ENCODE measurements at regions not wholly inside any gene's neighbourhood (a gene's known extent, or its start where the extent isn't known, plus 50 kb on each side); places are given as distances from the start of the nearest gene placed in this dataset.
"Not testable (repeated sequence)": the region's sequence is repeated elsewhere in the genome, so short reads cannot be mapped to it uniquely, and the experiment has no call there.

DNA sequence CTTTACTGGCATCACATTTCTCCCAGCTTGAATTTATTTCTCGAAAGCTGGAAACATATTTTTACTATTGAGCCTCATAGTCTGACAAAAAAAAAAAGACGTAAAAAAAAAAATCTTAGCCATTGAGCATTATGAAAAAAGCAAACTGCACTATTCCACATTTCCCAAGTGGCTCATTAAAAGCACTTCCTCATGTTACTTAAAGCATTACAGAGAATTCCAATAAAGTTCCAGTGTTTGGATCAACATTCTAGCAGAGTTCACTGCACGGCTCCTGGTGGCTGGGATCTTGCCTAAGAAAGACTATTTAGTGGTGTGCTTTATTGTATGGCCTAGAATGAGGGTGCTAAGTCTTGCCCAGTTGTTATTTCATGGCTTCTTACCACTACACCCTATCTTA lies 476.2 kb downstream of the PPARGC1A start:
- H3K27me3 ChIP-seq (ENCODE audit: insufficient read depth, low read length) = no peaks in the 10 kb centered on the region
- no peaks in the 10 kb centered on the region for H3K36me3 ChIP-seq (ENCODE audit: insufficient read depth, low read length)
- H2AFZ ChIP-seq (ENCODE audit: low read depth, low read length) = no peak overlapping the region
- no peaks in the 10 kb centered on the region for H3K4me1 ChIP-seq (ENCODE audit: insufficient read depth, low read length)
- H3K4me3 ChIP-seq (ENCODE audit: low read length) = no peak overlapping the region
- no peaks in the 10 kb centered on the region for H3K9me3 ChIP-seq (ENCODE audit: low read length)

DNA sequence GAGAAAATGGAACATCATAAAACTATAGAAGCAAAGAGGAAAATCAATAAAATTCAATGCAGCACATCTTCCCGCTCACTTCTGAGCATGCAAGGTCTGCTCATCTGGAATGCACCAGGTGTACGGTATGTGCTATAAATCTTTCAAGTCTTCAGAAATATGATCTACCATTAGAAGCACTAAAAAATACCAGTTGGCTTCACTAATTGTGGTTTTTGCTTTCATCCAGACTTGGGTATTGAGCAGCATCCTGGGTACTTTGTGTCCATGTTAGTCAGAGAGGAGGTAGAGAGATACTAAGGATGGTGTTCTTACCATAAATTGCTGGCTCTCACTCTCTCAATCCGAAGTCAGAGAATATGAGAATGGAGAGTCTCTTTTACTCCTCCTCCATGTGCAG lies 477.1 kb downstream of the PPARGC1A start:
- H3K36me3 ChIP-seq (ENCODE audit: insufficient read depth, low read length) = no peaks in the 10 kb centered on the region
- no peaks in the 10 kb centered on the region for H3K27me3 ChIP-seq (ENCODE audit: insufficient read depth, low read length)
- no peak overlapping the region for H3K4me3 ChIP-seq (ENCODE audit: low read length)
- H3K9me3 ChIP-seq (ENCODE audit: low read length) = no peaks in the 10 kb centered on the region
- no peak overlapping the region for H2AFZ ChIP-seq (ENCODE audit: low read depth, low read length)
- H3K4me1 ChIP-seq (ENCODE audit: insufficient read depth, low read length) = no peaks in the 10 kb centered on the region

DNA sequence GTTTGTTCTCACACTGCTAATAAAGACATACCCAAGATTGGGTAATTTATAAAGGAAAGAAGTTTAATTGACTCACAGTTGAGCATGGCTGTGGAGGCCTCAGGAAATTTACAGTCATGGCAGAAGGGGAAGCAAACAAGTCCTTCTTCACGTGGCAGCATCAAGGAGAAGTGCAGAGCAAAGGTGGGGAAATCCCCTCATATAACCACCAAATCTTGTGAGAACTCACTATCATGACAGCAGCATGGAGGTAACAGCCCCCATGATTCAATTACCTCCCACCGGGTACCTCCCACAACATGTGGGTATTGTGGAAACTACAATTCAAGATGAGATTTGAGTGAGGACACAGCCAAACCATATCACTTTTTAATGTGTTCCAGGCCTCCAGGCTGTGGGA lies 480.9 kb downstream of the PPARGC1A start:
- H3K36me3 ChIP-seq (ENCODE audit: insufficient read depth, low read length); H3K4me1 ChIP-seq (ENCODE audit: insufficient read depth, low read length); H3K9me3 ChIP-seq (ENCODE audit: low read length); H2AFZ ChIP-seq (ENCODE audit: low read depth, low read length); H3K4me3 ChIP-seq (ENCODE audit: low read length); H3K27me3 ChIP-seq (ENCODE audit: insufficient read depth, low read length): not testable (repeated sequence)

DNA sequence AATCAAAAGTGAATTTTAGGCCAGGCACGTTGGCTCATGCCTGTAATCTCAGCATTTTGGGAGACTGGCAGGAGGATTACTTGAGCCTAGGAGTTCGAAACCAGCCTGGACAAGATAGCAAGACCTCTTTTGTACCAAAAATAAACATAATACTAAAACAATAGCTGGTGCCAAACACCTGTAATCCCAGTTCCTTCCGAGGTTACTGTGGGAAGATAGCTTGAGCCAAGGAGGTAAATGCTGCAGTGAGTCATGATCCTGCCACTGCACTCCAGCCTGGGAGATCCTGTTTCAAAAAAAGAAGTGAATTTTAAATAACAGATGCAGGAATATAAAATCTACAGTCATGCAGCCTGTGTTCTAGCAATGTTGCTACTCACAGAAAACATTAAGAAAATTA lies 488.3 kb downstream of the PPARGC1A start:
- Histone ChIP-seq H3K36me3 (ENCODE audit: insufficient read depth, low read length) (no peaks in the 10 kb centered on the region), H3K9me3 (ENCODE audit: low read length) (no peaks in the 10 kb centered on the region), H2AFZ (ENCODE audit: low read depth, low read length) (no peak overlapping the region), H3K4me3 (ENCODE audit: low read length) (no peak overlapping the region), H3K4me1 (ENCODE audit: insufficient read depth, low read length) (peaks cover 3% of the 10 kb centered on the region), H3K27me3 (ENCODE audit: insufficient read depth, low read length) (no peaks in the 10 kb centered on the region)

GRCh38 chr4:23392860-23393458 lies 496.9 kb downstream of the PPARGC1A start:
- Histone ChIP-seq H3K4me1 (ENCODE audit: insufficient read depth, low read length) (no peaks in the 10 kb centered on the region), H2AFZ (ENCODE audit: low read depth, low read length) (no peak overlapping the region), H3K36me3 (ENCODE audit: insufficient read depth, low read length) (no peaks in the 10 kb centered on the region)

GRCh38 chr4:23390246-23390645 lies 499.6 kb downstream of the PPARGC1A start:
- Histone ChIP-seq H3K4me1 (ENCODE audit: insufficient read depth, low read length) (no peaks in the 10 kb centered on the region), H3K36me3 (ENCODE audit: insufficient read depth, low read length) (no peaks in the 10 kb centered on the region), H2AFZ (ENCODE audit: low read depth, low read length) (no peak overlapping the region), H3K9me3 (ENCODE audit: low read length) (no peaks in the 10 kb centered on the region), H3K4me3 (ENCODE audit: low read length) (no peak overlapping the region), H3K27me3 (ENCODE audit: insufficient read depth, low read length) (no peaks in the 10 kb centered on the region)

More at GRCh38 chr4:23392860-23393458, 496.9 kb downstream of the PPARGC1A start:
- no peak overlapping the region for H3K4me3 ChIP-seq (ENCODE audit: low read length)
- no peaks in the 10 kb centered on the region for H3K27me3 ChIP-seq (ENCODE audit: insufficient read depth, low read length)
- H3K9me3 ChIP-seq (ENCODE audit: low read length) = no peaks in the 10 kb centered on the region

DNA sequence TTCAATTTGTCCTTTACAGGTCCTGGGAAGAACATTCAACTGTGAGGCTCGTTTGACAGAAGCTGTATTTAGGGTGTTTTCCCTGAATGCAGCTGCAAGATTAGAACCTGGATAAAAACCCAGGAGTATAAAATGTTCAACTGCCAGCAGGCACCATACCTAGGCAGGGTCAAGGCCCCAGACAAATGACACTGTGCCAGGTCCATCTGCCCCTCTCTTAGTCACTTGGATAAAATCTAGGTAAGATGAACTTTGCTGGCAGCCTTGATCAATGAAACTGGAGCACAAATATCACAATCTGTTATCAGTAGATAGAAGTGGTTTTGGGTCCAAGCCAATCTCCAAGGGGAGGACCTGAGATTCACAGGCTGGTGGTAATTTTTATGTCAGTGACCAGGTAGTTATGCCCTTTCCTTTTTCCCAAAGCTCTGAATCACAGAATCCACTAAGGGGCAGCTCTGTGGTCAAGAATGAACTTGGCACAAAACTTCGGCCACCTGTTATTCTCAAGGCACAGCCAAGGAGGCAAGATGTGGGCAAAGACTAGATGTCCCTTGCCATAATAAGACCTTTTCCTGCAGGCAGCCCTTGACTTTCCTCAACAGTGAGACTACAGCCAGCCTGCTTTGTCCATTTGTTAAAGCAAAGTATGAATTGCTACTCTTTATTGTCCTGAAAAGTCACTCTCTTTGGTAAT lies 501.0 kb downstream of the PPARGC1A start:
- Histone ChIP-seq H3K4me1 (ENCODE audit: insufficient read depth, low read length) (no peaks in the 10 kb centered on the region), H3K36me3 (ENCODE audit: insufficient read depth, low read length) (no peaks in the 10 kb centered on the region), H3K4me3 (ENCODE audit: low read length) (no peak overlapping the region), H2AFZ (ENCODE audit: low read depth, low read length) (no peak overlapping the region), H3K27me3 (ENCODE audit: insufficient read depth, low read length) (no peaks in the 10 kb centered on the region), H3K9me3 (ENCODE audit: low read length) (no peaks in the 10 kb centered on the region)

- no peaks in the 10 kb centered on the region for H3K4me1 ChIP-seq (ENCODE audit: insufficient read depth, low read length)
- H2AFZ ChIP-seq (ENCODE audit: low read depth, low read length) = no peak overlapping the region
- no peaks in the 10 kb centered on the region for H3K36me3 ChIP-seq (ENCODE audit: insufficient read depth, low read length)
- H3K4me3 ChIP-seq (ENCODE audit: low read length) = no peak overlapping the region
- H3K27me3 ChIP-seq (ENCODE audit: insufficient read depth, low read length) = no peaks in the 10 kb centered on the region
- H3K9me3 ChIP-seq (ENCODE audit: low read length) = no peaks in the 10 kb centered on the region
Observed at GRCh38 chr4:23388255-23388654, 501.6 kb downstream of the PPARGC1A start.

GRCh38 chr4:23384741-23385140 lies 505.1 kb downstream of the PPARGC1A start:
- Histone ChIP-seq H3K4me3 (ENCODE audit: low read length) (no peak overlapping the region), H3K9me3 (ENCODE audit: low read length) (no peaks in the 10 kb centered on the region), H3K27me3 (ENCODE audit: insufficient read depth, low read length) (no peaks in the 10 kb centered on the region), H2AFZ (ENCODE audit: low read depth, low read length) (no peak overlapping the region), H3K36me3 (ENCODE audit: insufficient read depth, low read length) (no peaks in the 10 kb centered on the region), H3K4me1 (ENCODE audit: insufficient read depth, low read length) (no peaks in the 10 kb centered on the region)

DNA sequence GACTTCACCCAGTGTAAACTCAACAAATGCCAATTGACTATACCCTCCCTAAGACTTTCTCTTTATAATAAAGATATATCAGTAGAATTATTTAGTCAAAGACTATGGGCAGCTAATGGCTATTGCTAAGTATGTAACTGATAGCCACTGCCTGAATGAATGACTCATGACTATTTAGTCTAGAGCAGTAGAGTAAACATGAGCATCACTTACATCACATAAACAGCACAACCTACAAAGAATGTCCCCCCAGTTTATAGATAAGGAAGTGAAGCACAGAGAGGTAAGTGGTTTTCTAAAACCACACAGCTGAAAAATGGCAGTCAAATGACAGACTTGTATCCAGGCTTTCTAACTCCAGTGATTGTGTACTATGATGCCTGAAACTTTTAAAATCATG lies 507.0 kb downstream of the PPARGC1A start:
- Histone ChIP-seq H3K27me3 (ENCODE audit: insufficient read depth, low read length) (no peaks in the 10 kb centered on the region), H3K4me3 (ENCODE audit: low read length) (no peak overlapping the region), H3K4me1 (ENCODE audit: insufficient read depth, low read length) (no peaks in the 10 kb centered on the region), H3K36me3 (ENCODE audit: insufficient read depth, low read length) (no peaks in the 10 kb centered on the region), H2AFZ (ENCODE audit: low read depth, low read length) (no peak overlapping the region), H3K9me3 (ENCODE audit: low read length) (no peaks in the 10 kb centered on the region)

- Histone ChIP-seq H3K27me3 (ENCODE audit: insufficient read depth, low read length) (no peaks in the 10 kb centered on the region), H3K4me3 (ENCODE audit: low read length) (no peak overlapping the region), H3K36me3 (ENCODE audit: insufficient read depth, low read length) (no peaks in the 10 kb centered on the region), H3K9me3 (ENCODE audit: low read length) (no peaks in the 10 kb centered on the region), H2AFZ (ENCODE audit: low read depth, low read length) (no peak overlapping the region), H3K4me1 (ENCODE audit: insufficient read depth, low read length) (peaks cover 8% of the 10 kb centered on the region)
Observed at GRCh38 chr4:23374259-23374658, 515.6 kb downstream of the PPARGC1A start.

- H3K4me1 ChIP-seq (ENCODE audit: insufficient read depth, low read length) = peaks cover 13% of the 10 kb centered on the region
Observed at GRCh38 chr4:23373261-23373660, 516.6 kb downstream of the PPARGC1A start.

DNA sequence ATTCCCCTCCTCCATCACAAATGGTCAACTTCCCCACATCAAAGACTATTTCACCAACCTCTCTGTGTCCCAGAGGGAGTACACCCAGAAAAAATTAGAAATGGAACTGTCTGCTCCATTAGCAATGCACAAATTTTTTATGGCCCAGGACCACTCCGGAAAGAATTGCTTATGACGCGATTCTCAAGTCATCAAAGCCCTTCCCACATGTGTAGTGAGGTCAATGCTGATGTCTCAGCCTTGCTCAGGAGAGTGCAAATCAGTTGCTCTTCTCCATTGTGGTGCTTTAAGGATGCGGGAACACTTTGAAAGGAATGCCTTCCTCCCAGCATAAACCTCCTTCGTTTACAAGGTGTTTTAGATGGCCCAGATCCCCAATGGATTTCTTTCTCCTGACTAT lies 518.3 kb downstream of the PPARGC1A start:
- no peaks in the 10 kb centered on the region for H3K36me3 ChIP-seq (ENCODE audit: insufficient read depth, low read length)
- no peak overlapping the region for H2AFZ ChIP-seq (ENCODE audit: low read depth, low read length)
- peaks cover 13% of the 10 kb centered on the region for H3K4me1 ChIP-seq (ENCODE audit: insufficient read depth, low read length)
- no peaks in the 10 kb centered on the region for H3K9me3 ChIP-seq (ENCODE audit: low read length)
- no peaks in the 10 kb centered on the region for H3K27me3 ChIP-seq (ENCODE audit: insufficient read depth, low read length)
- no peak overlapping the region for H3K4me3 ChIP-seq (ENCODE audit: low read length)

More at GRCh38 chr4:23373261-23373660, 516.6 kb downstream of the PPARGC1A start:
- Histone ChIP-seq H3K27me3 (ENCODE audit: insufficient read depth, low read length) (no peaks in the 10 kb centered on the region), H2AFZ (ENCODE audit: low read depth, low read length) (no peak overlapping the region), H3K9me3 (ENCODE audit: low read length) (no peaks in the 10 kb centered on the region), H3K36me3 (ENCODE audit: insufficient read depth, low read length) (no peaks in the 10 kb centered on the region), H3K4me3 (ENCODE audit: low read length) (no peak overlapping the region)

DNA sequence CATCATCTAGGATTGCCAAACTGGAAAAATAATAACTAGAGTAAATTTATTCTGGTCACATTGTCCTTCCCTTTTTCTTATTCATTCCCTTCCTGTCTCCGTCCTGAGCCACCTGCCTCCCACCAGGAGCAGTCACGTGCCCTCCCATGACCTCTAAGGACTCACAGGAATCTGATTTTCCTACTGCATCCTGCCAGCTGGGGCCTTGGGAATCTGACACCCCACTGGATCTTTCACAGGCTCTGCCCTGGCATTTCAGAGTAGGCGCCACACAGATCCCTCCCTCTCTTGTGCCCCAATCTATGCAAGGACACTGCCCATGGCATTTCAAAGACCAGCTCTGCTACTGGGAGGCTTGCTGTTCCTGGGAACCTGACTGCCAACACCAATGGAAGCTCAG lies 520.5 kb downstream of the PPARGC1A start:
- H3K27me3 ChIP-seq (ENCODE audit: insufficient read depth, low read length) = no peaks in the 10 kb centered on the region
- no peaks in the 10 kb centered on the region for H3K9me3 ChIP-seq (ENCODE audit: low read length)
- no peak overlapping the region for H2AFZ ChIP-seq (ENCODE audit: low read depth, low read length)
- H3K36me3 ChIP-seq (ENCODE audit: insufficient read depth, low read length) = no peaks in the 10 kb centered on the region
- H3K4me3 ChIP-seq (ENCODE audit: low read length) = no peak overlapping the region
- peaks cover 13% of the 10 kb centered on the region for H3K4me1 ChIP-seq (ENCODE audit: insufficient read depth, low read length)
